ENCODE measurements at regions not wholly inside any gene's neighbourhood (a gene's known extent, or its start where the extent isn't known, plus 50 kb on each side); places are given as distances from the start of the nearest gene placed in this dataset.

DNA sequence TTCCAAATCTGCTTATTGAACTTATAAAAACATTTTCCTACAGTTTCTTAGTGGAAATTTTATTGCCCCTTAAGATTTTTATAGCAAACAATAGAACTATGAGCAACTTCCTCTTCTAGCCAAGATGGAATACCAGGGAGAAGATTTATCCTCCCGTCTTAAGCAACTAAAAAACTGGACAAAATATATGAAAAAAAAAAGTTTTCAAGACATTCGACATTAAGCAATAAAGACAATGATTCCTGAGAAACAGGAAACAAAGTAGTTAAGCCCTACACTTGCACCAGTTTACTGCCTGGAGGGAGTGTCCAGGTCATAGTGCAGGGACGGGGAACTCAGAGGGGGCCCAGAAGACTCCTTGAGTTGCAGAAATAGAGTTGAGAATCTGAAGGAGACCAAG, 516.1 kb upstream of the DIPK2B start:
- no peak for DNase-seq (ENCODE audit: low read depth in 1 of 2, low spot score in 1 of 2)
- in situ Hi-C loops (cut with HindIII; ENCODE audit: low pct_unique_long_range_greater_than_20kb, low sequenced_read_pairs): no loop called here
- no peak for TF ChIP-seq JUND (IDR thresholded peaks at IDR 0.05; ENCODE audit: low read depth)

- no peak for DNase-seq (ENCODE audit: low read depth in 1 of 2, low spot score in 1 of 2)
- in situ Hi-C loops (cut with HindIII; ENCODE audit: low pct_unique_long_range_greater_than_20kb, low sequenced_read_pairs): no loop called here
- no peak for TF ChIP-seq JUND (IDR thresholded peaks at IDR 0.05; ENCODE audit: low read depth)
Measured at GRCh38 chrX:45715748-45716147, 515.1 kb upstream of the DIPK2B start.

- in situ Hi-C loops (cut with HindIII; ENCODE audit: low pct_unique_long_range_greater_than_20kb, low sequenced_read_pairs): no loop called here
- TF ChIP-seq JUND (IDR thresholded peaks at IDR 0.05; ENCODE audit: low read depth): no peak
- no peak for DNase-seq (ENCODE audit: low read depth in 1 of 2, low spot score in 1 of 2)
Measured at GRCh38 chrX:45714866-45715265, 514.2 kb upstream of the DIPK2B start.

GRCh38 chrX:45712067-45712466, 511.4 kb upstream of the DIPK2B start:
- DNase-seq (ENCODE audit: low read depth in 1 of 2, low spot score in 1 of 2): no peak
- in situ Hi-C loops (cut with HindIII; ENCODE audit: low pct_unique_long_range_greater_than_20kb, low sequenced_read_pairs): no loop called here
- no peak for TF ChIP-seq JUND (IDR thresholded peaks at IDR 0.05; ENCODE audit: low read depth)

DNA sequence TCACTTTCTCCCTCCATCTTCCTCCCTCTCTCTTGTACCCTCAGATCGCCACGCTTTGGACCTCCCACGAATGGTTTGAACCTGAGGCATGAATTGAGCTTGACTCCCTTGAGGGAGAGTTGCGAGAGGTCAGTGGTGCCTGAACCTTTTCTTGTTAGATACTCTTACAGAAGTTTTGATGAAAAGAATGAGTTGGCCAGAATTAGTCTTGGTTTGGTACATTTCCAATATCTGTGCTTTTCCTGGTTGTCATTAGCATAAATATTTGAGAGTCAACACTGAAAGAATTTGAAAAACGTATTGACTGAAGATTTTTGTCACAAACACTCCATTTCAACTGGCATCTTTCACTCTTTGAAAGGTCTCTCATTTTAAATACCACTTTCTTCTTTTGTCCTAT, 510.6 kb upstream of the DIPK2B start:
- DNase-seq (ENCODE audit: low read depth in 1 of 2, low spot score in 1 of 2): peak in 1 of 2 experiments; percentile 12
- TF ChIP-seq JUND (IDR thresholded peaks at IDR 0.05; ENCODE audit: low read depth): no peak
- in situ Hi-C loops (cut with HindIII; ENCODE audit: low pct_unique_long_range_greater_than_20kb, low sequenced_read_pairs): no loop called here

GRCh38 chrX:45710081-45710801, 509.6 kb upstream of the DIPK2B start:
- no peak for DNase-seq (ENCODE audit: low read depth in 1 of 2, low spot score in 1 of 2)
- TF ChIP-seq JUND (IDR thresholded peaks at IDR 0.05; ENCODE audit: low read depth): no peak
- in situ Hi-C loops (cut with HindIII; ENCODE audit: low pct_unique_long_range_greater_than_20kb, low sequenced_read_pairs): no loop called here

DNA sequence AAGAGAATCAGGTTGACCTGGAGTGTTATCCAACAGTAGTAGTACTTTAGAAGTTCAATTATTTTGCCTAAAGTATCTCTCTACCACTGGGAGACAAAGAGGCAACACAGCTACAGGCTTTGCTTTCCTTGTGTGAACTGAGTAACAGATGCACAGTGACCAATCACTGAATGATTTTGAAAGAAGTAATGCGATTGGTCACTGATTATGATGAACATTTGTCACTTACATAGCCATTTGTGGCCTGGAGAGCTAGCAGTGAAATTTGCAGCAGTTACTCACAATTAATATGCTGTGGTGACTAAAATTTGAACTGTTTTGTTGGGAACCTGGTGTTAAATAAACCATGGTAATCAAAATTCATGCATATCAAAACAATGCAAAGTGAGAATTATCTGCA, 508.7 kb upstream of the DIPK2B start:
- no peak for DNase-seq (ENCODE audit: low read depth in 1 of 2, low spot score in 1 of 2)

GRCh38 chrX:45699158-45699557, 498.5 kb upstream of the DIPK2B start:
- no peak for TF ChIP-seq JUND (IDR thresholded peaks at IDR 0.05; ENCODE audit: low read depth)
- in situ Hi-C loops (cut with HindIII; ENCODE audit: low pct_unique_long_range_greater_than_20kb, low sequenced_read_pairs): no loop called here
- no peak for DNase-seq (ENCODE audit: low read depth in 1 of 2, low spot score in 1 of 2)

More for the DNA sequence above, 508.7 kb upstream of the DIPK2B start:
- in situ Hi-C loops (cut with HindIII; ENCODE audit: low pct_unique_long_range_greater_than_20kb, low sequenced_read_pairs): no loop called here
- no peak for TF ChIP-seq JUND (IDR thresholded peaks at IDR 0.05; ENCODE audit: low read depth)

- no peak for TF ChIP-seq JUND (IDR thresholded peaks at IDR 0.05; ENCODE audit: low read depth)
- no peak for DNase-seq (ENCODE audit: low read depth in 1 of 2, low spot score in 1 of 2)
- in situ Hi-C loops (cut with HindIII; ENCODE audit: low pct_unique_long_range_greater_than_20kb, low sequenced_read_pairs): no loop called here
Measured at GRCh38 chrX:45697591-45697990, 496.9 kb upstream of the DIPK2B start.

- in situ Hi-C loops (cut with HindIII; ENCODE audit: low pct_unique_long_range_greater_than_20kb, low sequenced_read_pairs): no loop called here
- DNase-seq (ENCODE audit: low read depth in 1 of 2, low spot score in 1 of 2): no peak
- no peak for TF ChIP-seq JUND (IDR thresholded peaks at IDR 0.05; ENCODE audit: low read depth)
Measured at GRCh38 chrX:45696736-45697135, 496.1 kb upstream of the DIPK2B start.

- DNase-seq (ENCODE audit: low read depth in 1 of 2, low spot score in 1 of 2): no peak
- TF ChIP-seq JUND (IDR thresholded peaks at IDR 0.05; ENCODE audit: low read depth): no peak
- in situ Hi-C loops (cut with HindIII; ENCODE audit: low pct_unique_long_range_greater_than_20kb, low sequenced_read_pairs): no loop called here
Measured at GRCh38 chrX:45689971-45690370, 489.3 kb upstream of the DIPK2B start.

- no peak for TF ChIP-seq JUND (IDR thresholded peaks at IDR 0.05; ENCODE audit: low read depth)
- DNase-seq (ENCODE audit: low read depth in 1 of 2, low spot score in 1 of 2): no peak
- in situ Hi-C loops (cut with HindIII; ENCODE audit: low pct_unique_long_range_greater_than_20kb, low sequenced_read_pairs): no loop called here
Measured at GRCh38 chrX:45683914-45684313, 483.2 kb upstream of the DIPK2B start.

DNA sequence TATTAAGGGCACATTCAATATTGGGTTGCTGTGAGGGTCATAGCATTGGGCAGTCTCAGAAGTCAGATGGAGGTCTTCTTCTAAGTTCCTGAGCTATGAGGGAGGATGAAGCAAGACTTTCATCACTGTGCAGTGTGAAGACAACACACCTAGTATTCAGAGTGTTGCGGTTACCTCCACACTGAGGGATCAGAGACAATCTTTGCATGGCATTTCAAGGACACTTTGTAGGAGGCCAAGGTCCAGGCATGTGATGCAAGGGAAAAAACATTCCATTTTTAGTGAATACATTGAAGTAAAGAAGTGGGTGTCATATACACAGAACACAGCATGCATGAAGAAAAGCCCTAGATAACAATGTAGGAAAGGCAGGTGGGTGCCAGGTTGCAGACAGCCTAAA, 481.2 kb upstream of the DIPK2B start:
- in situ Hi-C loops (cut with HindIII; ENCODE audit: low pct_unique_long_range_greater_than_20kb, low sequenced_read_pairs): no loop called here
- no peak for TF ChIP-seq JUND (IDR thresholded peaks at IDR 0.05; ENCODE audit: low read depth)
- no peak for DNase-seq (ENCODE audit: low read depth in 1 of 2, low spot score in 1 of 2)
